Ishikawa (cell line): ENCODE measurements at regions not wholly inside any gene's neighbourhood (a gene's known extent, or its start where the extent isn't known, plus 50 kb on each side); places are given as distances from the start of the nearest gene placed in this dataset.

Experiments
- CEBPB ChIP-seq: IDR thresholded peaks from 2 replicates; pipeline ENCODE4 v1.6.1; 2012
- CREB1 ChIP-seq: IDR thresholded peaks from 2 replicates; pipeline ENCODE4 v1.6.1; 2012; ENCODE audit warnings: low read depth
- EP300 ChIP-seq: IDR thresholded peaks from 2 replicates; pipeline ENCODE4 v1.6.1; 2012; ENCODE audit warnings: borderline replicate concordance
- FOXM1 ChIP-seq: IDR thresholded peaks from 2 replicates; pipeline ENCODE4 v1.6.1; 2012; ENCODE audit warnings: low read depth, borderline replicate concordance
- MAX ChIP-seq: IDR thresholded peaks from 2 replicates; pipeline ENCODE4 v1.6.1; 2012
- NFIC ChIP-seq: IDR thresholded peaks from 2 replicates; pipeline ENCODE4 v1.6.1; 2012
- RAD21 ChIP-seq: IDR thresholded peaks from 2 replicates; pipeline ENCODE4 v1.6.1; 2012; ENCODE audit warnings: low read depth
- TAF1 ChIP-seq: IDR thresholded peaks from 2 replicates; pipeline ENCODE4 v1.6.1; 2012; ENCODE audit warnings: low read depth, mild to moderate bottlenecking
- TCF12 ChIP-seq: IDR thresholded peaks from 2 replicates; pipeline ENCODE4 v1.6.1; 2012; ENCODE audit warnings: low read depth
- TEAD4 ChIP-seq: IDR thresholded peaks from 2 replicates; pipeline ENCODE4 v1.6.1; 2012
- YY1 ChIP-seq: IDR thresholded peaks from 2 replicates; pipeline ENCODE4 v1.6.1; 2012; ENCODE audit warnings: low read depth
- ZBTB7A ChIP-seq: IDR thresholded peaks from 2 replicates; pipeline ENCODE4 v1.6.1; 2012; ENCODE audit warnings: low read depth
- TF ChIP-seq, protein P1 (sequence below): IDR thresholded peaks from 2 replicates; pipeline ENCODE4 v1.6.1; 2012; ENCODE audit warnings: low read depth, mild to moderate bottlenecking

DNA sequence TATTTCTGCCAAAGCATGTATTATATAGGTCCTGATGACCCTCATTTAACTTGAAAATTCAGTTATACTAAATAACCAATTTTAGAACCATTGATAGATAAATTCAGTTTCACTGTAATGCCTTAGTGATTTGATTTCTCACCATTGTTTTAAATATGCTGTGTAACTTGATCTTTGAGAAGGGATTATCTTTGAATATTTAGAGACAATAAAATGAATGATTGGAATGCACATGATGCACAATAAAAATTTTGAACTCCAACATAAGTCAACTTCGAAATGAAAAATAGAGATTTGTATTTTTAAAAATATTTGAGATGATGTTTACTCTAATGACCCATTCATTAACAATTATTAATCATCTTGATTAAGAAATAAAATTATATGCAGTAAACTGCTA lies 654.5 kb downstream of the OLFM4 start:
- TF ChIP-seq NFIC, result no peak
- TF ChIP-seq TAF1, result no peak
- TF ChIP-seq FOXM1, result peak; percentile 51; the same call in 1 of the 2 replicates
- TF ChIP-seq CEBPB, result no peak
- TF ChIP-seq, protein P1, sequence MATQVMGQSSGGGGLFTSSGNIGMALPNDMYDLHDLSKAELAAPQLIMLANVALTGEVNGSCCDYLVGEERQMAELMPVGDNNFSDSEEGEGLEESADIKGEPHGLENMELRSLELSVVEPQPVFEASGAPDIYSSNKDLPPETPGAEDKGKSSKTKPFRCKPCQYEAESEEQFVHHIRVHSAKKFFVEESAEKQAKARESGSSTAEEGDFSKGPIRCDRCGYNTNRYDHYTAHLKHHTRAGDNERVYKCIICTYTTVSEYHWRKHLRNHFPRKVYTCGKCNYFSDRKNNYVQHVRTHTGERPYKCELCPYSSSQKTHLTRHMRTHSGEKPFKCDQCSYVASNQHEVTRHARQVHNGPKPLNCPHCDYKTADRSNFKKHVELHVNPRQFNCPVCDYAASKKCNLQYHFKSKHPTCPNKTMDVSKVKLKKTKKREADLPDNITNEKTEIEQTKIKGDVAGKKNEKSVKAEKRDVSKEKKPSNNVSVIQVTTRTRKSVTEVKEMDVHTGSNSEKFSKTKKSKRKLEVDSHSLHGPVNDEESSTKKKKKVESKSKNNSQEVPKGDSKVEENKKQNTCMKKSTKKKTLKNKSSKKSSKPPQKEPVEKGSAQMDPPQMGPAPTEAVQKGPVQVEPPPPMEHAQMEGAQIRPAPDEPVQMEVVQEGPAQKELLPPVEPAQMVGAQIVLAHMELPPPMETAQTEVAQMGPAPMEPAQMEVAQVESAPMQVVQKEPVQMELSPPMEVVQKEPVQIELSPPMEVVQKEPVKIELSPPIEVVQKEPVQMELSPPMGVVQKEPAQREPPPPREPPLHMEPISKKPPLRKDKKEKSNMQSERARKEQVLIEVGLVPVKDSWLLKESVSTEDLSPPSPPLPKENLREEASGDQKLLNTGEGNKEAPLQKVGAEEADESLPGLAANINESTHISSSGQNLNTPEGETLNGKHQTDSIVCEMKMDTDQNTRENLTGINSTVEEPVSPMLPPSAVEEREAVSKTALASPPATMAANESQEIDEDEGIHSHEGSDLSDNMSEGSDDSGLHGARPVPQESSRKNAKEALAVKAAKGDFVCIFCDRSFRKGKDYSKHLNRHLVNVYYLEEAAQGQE, result no peak
- peak; percentile 50; the same call in 1 of the 2 replicates for TF ChIP-seq EP300
- TF ChIP-seq TEAD4, result peak; percentile 65
- TF ChIP-seq MAX, result no peak
- TF ChIP-seq ZBTB7A, result no peak
- TF ChIP-seq YY1, result no peak
- TF ChIP-seq RAD21, result no peak
- no peak for TF ChIP-seq TCF12
- TF ChIP-seq CREB1, result no peak
